MM.1S (cell line): ENCODE measurements at regions not wholly inside any gene's neighbourhood (a gene's known extent, or its start where the extent isn't known, plus 50 kb on each side); places are given as distances from the start of the nearest gene placed in this dataset.

Experiments
- CTCF ChIP-seq: fragments of 300-600 bp; sonication (generic); IDR thresholded peaks from 2 replicates; pipeline ENCODE4 v1.5.1; 2016; ENCODE audit warnings: antibody characterized with exemption, low read length, mixed read lengths
- EZH2 ChIP-seq: fragments of 300-600 bp; sonication (generic); optimal IDR thresholded peaks from 2 replicates; pipeline ENCODE3; 2017; ENCODE audit warnings: low read depth, mild to moderate bottlenecking, antibody characterized with exemption, low read length, mixed read lengths

- TF ChIP-seq EZH2 (no peak), CTCF (no peak)
These were observed 124.0 kb upstream of the CARMIL1 start for GRCh38 chr6:25155211-25155610.
